Gastrocnemius medialis (tissue), 4 donors: ENCODE measurements at regions not wholly inside any gene's neighbourhood (a gene's known extent, or its start where the extent isn't known, plus 50 kb on each side); places are given as distances from the start of the nearest gene placed in this dataset.

ENCODE experiments used
- POLR2A ChIP-seq, 2 donors: fragments of 450-650 bp; IDR thresholded peaks; one replicate each; pipeline ENCODE4 v1.6.1; 2017; ENCODE audit warnings: antibody characterized with exemption in 2 of 2, mild to moderate bottlenecking in 2 of 2, moderate library complexity in 2 of 2
- TF ChIP-seq, protein P1 (sequence below), 5 experiments: fragments of 450-650 bp in 3 of 5; fragments of 200-600 bp in 2 of 5; sonication (generic) in 2 of 5; IDR thresholded peaks in 4 of 5; conservative IDR thresholded peaks in 1 of 5; 1 replicate in 4 of 5; 2 replicates in 1 of 5; pipeline ENCODE4 v1.5.1; 2016 to 2019; ENCODE audit warnings: antibody characterized with exemption in 5 of 5, mild to moderate bottlenecking in 3 of 5, moderate library complexity in 3 of 5

GRCh38 chr14:55745906-55746305 is 165.9 kb downstream of the KTN1 start:
- TF ChIP-seq, protein P1, sequence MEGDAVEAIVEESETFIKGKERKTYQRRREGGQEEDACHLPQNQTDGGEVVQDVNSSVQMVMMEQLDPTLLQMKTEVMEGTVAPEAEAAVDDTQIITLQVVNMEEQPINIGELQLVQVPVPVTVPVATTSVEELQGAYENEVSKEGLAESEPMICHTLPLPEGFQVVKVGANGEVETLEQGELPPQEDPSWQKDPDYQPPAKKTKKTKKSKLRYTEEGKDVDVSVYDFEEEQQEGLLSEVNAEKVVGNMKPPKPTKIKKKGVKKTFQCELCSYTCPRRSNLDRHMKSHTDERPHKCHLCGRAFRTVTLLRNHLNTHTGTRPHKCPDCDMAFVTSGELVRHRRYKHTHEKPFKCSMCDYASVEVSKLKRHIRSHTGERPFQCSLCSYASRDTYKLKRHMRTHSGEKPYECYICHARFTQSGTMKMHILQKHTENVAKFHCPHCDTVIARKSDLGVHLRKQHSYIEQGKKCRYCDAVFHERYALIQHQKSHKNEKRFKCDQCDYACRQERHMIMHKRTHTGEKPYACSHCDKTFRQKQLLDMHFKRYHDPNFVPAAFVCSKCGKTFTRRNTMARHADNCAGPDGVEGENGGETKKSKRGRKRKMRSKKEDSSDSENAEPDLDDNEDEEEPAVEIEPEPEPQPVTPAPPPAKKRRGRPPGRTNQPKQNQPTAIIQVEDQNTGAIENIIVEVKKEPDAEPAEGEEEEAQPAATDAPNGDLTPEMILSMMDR (IDR thresholded peaks at IDR 0.05 in 4 of 5, conservative IDR thresholded peaks at IDR 0.05 in 1 of 5), result no peak
- no peak for TF ChIP-seq POLR2A (IDR thresholded peaks at IDR 0.05)
